ENCODE measurements at regions not wholly inside any gene's neighbourhood (a gene's known extent, or its start where the extent isn't known, plus 50 kb on each side); places are given as distances from the start of the nearest gene placed in this dataset.
"Not testable (repeated sequence)": the region's sequence is repeated elsewhere in the genome, so short reads cannot be mapped to it uniquely, and the experiment has no call there.

DNA sequence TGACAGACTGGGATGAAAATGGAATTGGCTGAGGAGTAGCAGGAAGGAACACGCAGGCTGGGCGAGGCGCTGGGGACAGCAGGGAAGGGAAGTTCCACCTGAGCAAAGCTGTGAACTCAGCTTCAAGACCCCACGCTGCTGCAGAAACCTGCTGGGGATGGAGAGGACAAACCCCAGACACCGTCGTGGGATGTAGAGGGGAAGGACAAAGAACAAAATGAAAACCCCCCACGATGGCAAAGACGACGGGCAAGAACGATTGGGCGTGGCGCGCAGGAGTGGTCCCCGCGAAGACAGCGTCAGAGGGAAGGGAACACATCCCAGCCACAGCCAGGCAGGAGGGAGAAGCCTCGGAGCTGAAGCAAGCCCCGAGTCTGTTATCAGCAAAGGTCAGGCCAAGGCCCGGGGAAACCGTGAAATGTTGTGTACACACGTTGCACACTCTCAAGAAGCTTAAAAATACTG, 222.9 kb downstream of the NDUFA10 start:
- in situ Hi-C loops (cut with HindIII; ENCODE audit: low sequenced_read_pairs) = no loop called here
- no peak overlapping the region for H3K4me3 ChIP-seq (ENCODE audit: low read depth, low read length)
- DNase-seq (ENCODE audit: low read depth) = no peak
- TF ChIP-seq, protein P1, sequence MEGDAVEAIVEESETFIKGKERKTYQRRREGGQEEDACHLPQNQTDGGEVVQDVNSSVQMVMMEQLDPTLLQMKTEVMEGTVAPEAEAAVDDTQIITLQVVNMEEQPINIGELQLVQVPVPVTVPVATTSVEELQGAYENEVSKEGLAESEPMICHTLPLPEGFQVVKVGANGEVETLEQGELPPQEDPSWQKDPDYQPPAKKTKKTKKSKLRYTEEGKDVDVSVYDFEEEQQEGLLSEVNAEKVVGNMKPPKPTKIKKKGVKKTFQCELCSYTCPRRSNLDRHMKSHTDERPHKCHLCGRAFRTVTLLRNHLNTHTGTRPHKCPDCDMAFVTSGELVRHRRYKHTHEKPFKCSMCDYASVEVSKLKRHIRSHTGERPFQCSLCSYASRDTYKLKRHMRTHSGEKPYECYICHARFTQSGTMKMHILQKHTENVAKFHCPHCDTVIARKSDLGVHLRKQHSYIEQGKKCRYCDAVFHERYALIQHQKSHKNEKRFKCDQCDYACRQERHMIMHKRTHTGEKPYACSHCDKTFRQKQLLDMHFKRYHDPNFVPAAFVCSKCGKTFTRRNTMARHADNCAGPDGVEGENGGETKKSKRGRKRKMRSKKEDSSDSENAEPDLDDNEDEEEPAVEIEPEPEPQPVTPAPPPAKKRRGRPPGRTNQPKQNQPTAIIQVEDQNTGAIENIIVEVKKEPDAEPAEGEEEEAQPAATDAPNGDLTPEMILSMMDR (IDR thresholded peaks at IDR 0.05; ENCODE audit: low read depth, low read length, missing control alignments) = no peak

DNA sequence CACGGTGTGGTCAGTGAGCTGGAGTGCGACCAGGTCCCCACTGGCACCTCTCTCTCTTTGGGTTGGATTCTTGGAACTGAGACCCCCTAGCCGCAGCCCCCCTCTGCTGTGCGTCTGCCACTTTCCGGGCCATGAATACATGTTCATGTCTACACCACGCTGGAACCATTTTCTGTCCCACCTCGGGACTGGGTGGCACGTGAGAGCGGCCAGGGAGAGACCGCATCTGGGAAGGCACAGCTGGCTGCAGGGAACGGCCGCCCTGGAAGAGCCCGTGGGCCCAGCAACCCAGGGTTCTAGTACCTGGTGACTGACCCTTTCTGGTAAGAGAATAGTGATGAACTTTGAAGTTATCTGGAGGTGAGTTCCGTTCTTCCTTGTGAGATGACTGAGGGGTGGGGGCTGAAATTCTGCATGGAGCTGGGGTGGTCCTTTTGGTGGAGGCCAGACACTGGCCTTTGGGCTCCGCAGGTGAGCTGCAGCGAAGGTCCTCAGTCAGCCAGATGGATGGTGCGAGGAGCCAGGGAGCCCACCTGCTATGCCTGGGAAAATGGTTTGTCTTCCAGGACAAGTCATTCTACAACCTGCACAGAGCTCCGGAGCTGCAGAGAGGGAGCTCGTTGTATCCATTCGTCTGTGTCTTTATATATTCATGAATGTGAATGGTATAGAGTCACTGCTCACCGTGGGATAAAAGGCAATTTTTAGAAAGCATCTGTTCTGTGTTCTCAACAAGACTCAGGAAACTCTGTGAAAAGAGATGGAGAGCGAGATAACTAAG, 223.5 kb downstream of the NDUFA10 start:
- H3K4me3 ChIP-seq (ENCODE audit: low read depth, low read length) = no peak overlapping the region
- in situ Hi-C loops (cut with HindIII; ENCODE audit: low sequenced_read_pairs) = no loop called here
- DNase-seq (ENCODE audit: low read depth) = no peak
- TF ChIP-seq, protein P1 (IDR thresholded peaks at IDR 0.05; ENCODE audit: low read depth, low read length, missing control alignments) = no peak

DNA sequence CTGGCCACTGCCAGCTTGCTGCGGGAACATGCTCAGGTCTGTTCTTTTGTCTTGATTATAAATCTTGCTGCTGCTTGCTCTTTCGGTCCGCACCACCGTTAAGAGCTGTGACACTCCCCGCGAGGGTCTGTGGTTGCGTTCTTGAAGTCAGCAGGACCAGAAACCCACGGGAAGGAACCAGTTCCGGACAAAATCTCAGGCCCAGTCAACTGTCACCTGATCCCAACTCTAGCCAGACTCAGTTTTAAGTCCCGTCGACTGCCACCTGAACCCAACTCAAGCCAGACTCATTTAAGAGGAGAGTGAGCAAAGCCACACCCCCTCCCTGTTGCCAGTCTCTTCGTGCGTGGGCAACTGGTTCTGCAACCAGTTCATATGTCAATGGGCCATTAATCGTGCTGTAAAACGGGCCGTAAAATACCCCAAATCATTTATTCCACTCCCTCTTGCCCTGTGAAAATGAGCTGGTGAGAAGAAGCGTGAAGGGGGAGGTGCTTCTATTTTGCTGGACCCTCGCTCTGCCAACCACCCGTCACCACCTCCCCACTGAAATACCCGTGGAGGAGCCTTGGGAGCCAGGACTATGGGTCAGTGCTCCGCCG, 224.3 kb downstream of the NDUFA10 start:
- TF ChIP-seq, protein P1 (IDR thresholded peaks at IDR 0.05; ENCODE audit: low read depth, low read length, missing control alignments) = no peak
- H3K4me3 ChIP-seq (ENCODE audit: low read depth, low read length) = no peak overlapping the region
- in situ Hi-C loops (cut with HindIII; ENCODE audit: low sequenced_read_pairs) = no loop called here
- no peak for DNase-seq (ENCODE audit: low read depth)

DNA sequence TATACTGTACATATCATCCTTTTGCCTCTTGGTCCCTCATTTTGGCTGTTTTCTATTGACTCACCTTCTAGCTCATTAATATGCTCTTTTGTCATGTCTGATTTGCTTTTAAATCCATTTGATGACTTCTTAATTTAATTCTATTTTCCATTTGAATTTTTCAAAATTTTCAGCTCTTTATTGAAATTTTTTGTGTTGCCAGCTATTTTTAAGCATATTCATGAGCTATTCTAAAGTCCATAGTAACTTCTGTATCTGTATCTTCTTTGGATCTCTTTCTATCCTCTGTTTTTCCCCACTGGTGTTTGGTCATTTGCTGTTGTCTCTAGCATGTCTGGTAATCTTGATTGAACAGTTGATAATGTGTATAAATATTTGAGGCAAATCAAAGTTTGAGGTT, 227.8 kb downstream of the NDUFA10 start:
- no peak overlapping the region for H3K4me3 ChIP-seq (ENCODE audit: low read depth, low read length)
- DNase-seq (ENCODE audit: low read depth) = no peak
- TF ChIP-seq, protein P1 (IDR thresholded peaks at IDR 0.05; ENCODE audit: low read depth, low read length, missing control alignments) = no peak
- in situ Hi-C loops (cut with HindIII; ENCODE audit: low sequenced_read_pairs) = no loop called here

DNA sequence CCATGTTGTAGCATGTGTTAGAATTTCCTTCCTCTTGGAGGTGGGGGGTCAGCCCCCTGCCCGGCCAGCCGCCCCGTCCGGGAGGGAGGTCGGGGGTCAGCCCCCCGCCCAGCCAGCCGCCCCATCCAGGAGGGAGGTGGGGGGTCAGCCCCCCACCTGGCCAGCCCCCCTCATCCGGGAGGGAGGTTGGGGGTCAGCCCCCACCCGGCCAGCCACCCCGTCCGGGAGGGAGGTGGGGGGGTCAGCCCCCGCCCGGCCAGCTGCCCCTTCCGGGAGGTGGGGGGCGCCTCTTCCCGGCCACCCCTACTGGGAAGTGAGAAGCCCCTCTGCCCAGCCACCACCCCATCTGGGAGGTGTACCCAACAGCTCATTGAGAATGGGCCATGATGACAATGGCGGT, 229.4 kb downstream of the NDUFA10 start:
- H3K4me3 ChIP-seq (ENCODE audit: low read depth, low read length); DNase-seq (ENCODE audit: low read depth); in situ Hi-C loops (cut with HindIII; ENCODE audit: low sequenced_read_pairs): not testable (repeated sequence)

DNA sequence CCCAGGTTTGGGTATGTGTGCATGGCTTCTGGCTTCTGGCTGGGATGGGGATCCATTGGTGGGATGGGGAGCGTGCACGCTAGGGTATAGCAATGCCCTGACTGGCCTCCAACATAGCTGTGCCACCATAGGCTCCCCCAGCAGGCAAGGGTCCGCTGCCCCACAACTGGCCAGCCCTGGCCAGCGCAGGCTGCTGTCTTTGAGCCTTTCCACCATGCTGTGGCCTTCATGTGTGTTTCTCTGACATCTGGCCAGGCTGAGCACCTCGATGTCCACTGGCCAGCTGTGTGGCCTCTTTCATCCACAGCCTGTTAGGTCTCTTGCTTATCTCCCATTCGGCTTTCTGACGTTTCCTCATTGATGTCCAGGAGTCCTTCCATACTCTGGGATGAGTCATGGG, 231.3 kb downstream of the NDUFA10 start:
- TF ChIP-seq, protein P1 (IDR thresholded peaks at IDR 0.05; ENCODE audit: low read depth, low read length, missing control alignments) = no peak
- DNase-seq (ENCODE audit: low read depth) = no peak
- H3K4me3 ChIP-seq (ENCODE audit: low read depth, low read length) = no peak overlapping the region
- in situ Hi-C loops (cut with HindIII; ENCODE audit: low sequenced_read_pairs) = no loop called here

DNA sequence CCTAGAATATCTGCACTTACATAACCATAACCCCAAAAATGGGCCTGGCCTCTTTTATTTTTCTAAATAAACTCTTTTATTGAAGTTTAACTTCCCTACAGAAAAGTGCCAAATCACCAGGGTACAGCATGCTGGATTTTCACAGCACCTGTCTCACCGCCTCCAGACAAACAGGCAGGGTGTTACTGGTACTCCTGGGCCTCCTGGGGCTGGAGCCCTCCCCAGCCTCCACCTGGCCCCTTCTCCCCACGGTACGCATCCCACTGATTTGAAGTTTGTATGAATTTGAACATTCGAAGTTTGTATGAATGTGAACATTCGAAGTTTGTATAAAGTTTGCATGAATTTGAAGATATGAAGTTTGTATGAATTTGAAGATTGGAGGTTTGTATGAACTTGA, 232.1 kb downstream of the NDUFA10 start:
- in situ Hi-C loops (cut with HindIII; ENCODE audit: low sequenced_read_pairs) = no loop called here
- H3K4me3 ChIP-seq (ENCODE audit: low read depth, low read length) = no peak overlapping the region
- TF ChIP-seq, protein P1 (IDR thresholded peaks at IDR 0.05; ENCODE audit: low read depth, low read length, missing control alignments) = no peak
- no peak for DNase-seq (ENCODE audit: low read depth)
